HG03521 (cell line): ENCODE measurements at regions not wholly inside any gene's neighbourhood (a gene's known extent, or its start where the extent isn't known, plus 50 kb on each side); places are given as distances from the start of the nearest gene placed in this dataset.

Experiments
- ATAC-seq: cut with Tn5 transposase; IDR thresholded peaks from one replicate; pipeline ENCODE4 v1.9.1; 2021; ENCODE audit warnings: mild to moderate bottlenecking, moderate library complexity; ENCODE audit not compliant: unreplicated experiment

DNA sequence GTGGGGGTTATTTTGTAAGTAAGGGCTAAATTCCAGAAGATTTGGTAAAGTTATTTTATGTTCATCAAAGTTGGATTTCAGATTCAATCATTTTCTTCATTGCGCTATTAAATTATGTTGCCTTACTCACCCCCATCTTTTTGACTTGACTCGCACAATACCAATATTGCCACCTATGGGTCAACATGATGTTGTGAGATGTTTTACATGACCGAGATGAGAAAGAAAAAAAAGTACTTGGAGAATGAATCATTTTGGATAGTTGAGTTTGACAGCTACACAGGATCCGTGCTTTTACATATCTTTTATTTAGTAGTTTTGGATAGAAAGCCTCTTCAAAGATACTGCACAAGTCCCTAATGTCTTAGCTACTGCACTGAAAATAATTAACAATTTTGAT, 224.2 kb upstream of the EMCN start:
- no peak for ATAC-seq

DNA sequence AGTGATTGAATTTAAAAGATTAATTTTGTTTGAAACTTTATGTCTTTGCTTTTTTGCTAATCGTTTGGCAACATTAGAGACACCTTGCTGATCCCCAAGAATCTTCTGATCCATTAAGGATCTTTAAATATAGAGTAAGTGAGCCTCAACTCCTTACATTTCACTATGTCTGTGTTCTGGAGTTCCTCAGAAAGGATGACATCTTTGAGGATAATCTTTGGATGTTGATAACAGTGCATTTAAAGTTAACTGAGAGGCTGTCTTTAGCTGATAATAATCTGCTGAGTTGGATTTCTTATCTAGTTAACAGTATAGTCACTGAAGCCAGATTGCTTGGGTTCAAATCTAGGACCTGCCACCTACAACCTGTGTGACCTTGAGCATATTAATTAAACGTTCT, 221.6 kb upstream of the EMCN start:
- ATAC-seq: no peak

DNA sequence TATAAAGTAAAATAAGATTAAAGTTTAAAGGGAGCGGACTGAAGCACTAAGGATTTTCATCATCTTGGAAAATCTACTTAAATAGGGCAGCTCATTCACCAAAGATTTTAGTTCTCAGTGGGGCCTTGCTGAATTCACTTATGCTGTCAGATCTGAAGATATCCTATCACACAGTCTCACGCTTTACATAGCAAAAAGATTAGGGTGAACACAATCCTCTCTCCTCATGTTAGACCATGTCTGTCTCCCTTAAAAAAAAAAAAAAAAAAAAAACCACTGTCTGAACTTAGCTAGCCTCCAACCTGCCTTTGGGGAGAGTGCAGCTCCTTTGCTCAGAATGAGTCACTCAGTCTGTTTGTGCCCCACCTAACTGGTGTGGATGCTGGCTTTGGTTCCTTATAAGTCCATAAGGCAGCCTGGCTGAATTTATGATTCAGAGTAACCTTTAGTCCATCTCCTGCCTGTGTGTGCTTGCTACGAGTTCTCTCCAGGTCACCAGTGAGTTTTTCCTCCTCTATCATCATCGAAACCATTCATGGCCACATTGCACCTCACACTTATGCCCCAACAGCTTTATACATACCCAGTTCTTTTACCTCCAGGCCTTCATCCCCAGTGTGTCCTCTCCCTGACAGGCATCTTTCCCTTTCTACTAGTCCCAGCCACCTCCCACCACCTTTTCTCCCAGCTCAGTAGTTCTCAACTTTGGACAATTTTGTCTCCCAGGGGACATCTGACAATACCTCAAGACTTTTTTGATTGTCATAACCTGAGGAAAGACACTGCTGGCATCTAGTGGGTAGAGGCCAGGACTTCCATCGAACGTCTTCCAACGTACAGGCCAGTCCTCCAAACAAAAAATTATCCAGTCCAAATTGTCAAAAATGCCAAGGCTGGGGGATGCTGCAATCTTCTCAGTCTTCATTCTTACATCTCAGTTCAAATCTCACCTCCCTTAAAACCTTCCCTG, 220.7 kb upstream of the EMCN start:
- ATAC-seq: no peak

DNA sequence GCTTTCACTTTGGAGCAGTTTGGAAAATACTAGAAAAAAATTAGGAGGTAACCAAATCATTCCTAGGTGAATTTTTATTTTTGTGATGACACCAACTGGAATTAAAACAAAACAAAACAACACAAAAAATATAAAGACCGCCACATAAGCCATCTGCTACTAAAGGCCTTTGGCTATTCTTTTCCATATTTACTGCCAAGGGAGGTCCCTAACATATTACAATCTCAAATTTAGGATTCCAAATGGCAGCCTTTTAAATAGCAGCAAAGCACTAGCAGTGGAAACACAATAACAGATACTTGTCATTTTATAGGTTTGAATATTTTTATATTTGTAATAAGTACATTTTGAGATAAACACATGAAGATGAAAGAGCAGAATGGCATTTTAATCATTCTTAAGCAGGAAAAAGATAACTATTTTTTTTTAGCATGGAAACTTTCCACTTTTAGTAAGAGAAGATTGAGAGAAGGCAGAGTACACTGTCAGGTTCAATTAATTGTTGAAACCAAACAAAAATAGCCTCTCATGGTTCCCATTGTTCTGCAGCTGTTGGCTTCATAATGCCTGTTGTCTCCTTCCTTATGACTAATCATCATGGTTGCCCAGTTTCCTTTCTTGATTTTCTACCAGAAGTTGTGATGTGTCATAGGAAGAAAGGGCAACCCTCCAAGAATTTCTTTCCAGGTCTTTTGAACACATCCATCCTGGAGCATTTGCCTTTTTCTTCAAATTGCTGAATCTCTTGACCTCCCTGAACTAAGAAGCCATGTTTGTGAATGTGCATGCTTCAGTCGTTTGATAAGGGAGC, 219.0 kb upstream of the EMCN start:
- ATAC-seq: no peak

DNA sequence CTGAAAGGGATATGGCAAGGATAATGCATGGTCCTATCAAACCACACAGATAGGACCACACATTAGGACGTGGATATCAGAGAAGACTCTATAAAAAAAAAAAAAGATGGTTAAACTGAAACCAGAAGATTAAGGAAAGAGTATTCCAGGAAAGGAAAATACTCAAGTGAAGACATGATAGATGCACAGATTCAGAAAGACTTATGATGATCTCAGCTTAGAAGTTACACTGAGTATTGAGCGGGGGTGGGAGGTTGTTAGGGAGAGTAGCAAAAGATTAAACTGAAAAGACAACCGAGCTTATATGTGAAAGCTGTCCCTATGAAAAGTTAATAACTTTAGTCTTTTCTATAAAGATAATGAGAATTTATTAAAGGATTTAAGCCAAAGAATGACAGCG, 211.0 kb upstream of the EMCN start:
- ATAC-seq: no peak

DNA sequence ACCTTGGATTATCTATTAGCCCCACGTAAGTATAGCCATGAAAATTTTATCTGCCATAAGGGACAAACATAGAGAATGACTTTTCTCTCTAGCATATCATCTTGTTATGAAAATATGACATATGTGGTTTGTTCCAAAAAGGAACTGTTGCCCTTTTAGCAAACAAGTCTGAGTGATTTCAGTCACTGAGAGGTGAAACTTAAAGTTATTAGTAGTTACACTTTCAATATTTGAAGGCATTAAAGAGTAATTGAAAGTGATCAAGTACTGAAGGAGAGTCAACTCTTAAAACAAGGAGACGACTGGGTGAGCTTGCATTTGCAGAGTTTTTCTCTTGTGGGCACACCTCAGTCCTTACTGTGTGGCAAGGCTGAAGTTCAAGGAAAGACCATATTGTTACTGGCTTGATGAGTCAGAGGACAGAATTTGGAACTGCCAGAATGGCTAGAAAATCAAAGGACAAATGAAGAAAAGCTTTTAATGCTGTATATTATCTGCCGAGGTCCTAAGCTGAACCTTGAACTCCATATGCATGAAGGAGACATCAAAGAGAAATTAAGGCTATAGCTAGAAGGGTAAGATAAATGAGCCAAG, 205.1 kb upstream of the EMCN start:
- peak; percentile 77 for ATAC-seq

DNA sequence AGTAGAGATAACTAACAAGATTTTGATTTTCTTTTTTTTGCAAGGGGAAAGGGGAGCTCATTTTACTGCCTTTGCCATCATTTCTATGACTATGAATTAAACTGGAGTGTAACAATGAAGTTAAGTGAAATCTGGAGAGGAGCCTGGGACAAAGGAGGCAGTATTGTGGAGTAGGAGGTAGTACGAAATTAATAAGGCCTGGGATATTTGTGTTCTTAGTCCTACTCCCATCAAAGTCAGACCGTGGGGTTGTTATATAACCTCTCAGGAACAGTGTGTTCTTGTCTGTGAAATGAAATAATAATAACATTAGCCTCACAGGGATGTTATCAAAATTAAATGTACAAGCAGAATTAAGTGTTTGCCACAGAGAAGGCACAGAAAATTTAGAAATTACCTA, 204.3 kb upstream of the EMCN start:
- no peak for ATAC-seq

DNA sequence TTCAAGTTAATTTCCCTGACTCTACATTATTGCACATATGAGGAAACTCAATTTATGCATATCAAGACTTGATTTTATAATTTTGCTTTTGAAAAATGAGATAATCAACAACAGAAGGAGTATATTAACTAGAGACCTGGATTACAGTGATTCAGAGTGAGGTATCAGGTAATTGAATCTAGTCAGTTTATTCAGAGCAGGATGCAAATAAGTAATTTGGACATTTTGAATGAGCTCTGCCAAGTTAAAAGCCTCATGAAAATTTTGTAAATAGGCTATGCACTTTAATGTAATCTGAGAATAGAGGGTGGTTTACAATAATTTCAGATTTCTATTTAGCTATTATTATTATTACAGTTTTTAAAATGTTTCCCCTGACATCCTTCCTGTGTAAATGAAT, 203.7 kb upstream of the EMCN start:
- no peak for ATAC-seq

DNA sequence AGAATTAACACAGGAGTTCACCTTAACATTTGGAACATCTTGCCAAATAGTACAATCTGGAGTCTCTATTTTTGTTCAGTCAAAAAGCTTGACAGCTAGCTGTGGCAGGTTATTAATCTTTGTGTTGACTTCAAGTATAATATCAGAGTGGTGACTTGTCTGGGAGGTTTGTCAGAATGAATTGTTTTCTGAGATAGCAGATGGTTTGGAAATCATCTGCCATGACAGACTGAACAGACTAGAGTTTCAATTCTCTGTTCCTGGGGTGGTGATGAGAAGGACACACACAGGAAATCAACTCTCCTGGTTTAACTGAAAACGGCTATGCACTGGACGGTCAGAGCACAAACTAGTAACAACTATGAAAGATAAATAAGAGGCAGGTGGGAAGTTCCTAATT, 203.3 kb upstream of the EMCN start:
- ATAC-seq: no peak

DNA sequence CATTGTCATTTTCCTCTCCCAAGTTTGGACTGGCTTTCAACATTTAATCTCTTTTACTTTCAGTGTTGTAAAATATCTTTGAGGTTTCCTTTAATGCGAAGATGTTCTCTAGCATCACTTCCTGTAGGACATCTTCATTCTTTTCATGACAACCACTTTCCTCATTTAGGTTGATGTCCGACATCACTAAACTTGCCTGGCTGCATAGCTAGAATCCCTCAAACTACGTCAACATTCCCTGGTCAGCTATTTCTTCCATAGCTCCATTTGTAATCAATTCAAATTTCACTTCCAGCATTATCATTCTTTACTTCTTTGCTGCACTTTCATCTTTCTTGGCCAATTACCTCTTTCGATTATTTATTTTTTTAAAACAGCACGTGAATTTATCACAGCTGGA, 198.6 kb upstream of the EMCN start:
- no peak for ATAC-seq

DNA sequence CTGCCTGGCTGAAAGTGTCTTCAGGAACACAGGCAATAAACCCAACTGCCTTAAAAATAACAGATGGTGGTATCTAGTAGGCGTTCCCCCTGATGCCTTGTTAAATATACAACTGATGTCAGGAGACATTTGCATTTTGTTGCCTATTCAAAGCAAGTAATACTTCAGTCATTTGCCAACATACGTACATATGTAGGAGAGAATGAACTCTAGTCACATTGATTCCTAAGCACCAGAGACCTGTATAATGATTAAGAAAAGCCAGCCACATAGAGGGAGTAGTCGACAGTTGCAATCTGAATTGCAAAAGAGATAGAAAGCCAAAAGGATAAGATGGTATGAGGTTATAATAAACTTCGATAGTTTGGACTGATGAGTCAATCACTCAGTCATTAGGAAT, 191.0 kb upstream of the EMCN start:
- ATAC-seq: no peak

DNA sequence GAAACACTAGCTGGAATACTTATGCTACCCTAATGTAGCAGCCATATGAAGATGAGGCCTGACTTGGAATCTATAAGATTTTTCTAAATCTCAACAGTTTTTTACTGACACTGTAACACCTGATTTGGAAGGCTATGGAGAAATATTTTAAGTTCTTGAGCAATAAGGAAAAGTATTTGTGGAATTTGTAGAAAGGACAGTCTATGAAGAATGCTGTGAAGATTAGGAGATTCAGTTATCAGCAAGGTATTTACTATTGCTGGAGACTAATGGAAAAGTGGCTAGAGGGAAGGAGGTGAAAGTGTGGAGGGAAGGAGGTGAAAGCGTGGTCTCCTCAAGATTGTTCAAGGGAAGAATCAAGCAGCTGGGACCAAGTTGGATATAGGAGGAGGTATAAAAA, 190.0 kb upstream of the EMCN start:
- ATAC-seq: no peak

DNA sequence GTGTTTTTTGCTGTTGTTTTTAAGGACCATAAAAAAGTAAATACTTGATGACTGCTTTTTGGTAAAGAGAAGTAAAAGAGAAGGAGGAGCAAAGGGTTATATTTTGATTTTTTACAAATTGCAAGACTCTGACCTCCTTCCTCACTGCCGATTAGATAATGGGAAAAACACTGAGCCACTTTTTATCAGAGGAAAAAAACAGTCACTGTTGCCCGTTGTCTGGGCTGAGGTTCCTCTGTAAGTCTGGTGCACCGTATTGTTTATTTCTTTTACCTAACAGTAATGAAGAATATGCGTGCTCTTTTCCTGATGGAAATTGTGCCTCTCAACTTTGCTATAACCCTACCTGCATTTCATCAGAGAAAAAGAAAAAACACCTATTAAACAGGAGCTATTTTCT, 178.7 kb upstream of the EMCN start:
- no peak for ATAC-seq

DNA sequence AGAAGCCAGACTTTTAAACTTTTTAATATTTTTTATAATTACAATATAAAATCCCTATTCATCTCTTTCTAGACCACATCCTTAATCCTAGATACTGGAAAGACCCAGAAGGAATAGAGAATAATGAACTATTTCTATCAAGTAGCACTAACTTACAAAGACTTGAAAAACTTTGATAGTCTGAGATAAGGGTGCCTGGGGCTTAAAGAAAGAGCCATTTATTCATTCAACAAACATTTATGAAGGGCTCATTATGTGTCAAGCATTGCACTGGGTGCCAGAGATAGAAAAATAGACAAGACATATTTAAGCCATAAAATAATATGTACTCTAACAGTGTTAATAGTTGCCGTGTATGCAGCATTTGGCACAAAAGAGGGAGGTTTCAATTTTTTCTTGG, 178.0 kb upstream of the EMCN start:
- no peak for ATAC-seq

DNA sequence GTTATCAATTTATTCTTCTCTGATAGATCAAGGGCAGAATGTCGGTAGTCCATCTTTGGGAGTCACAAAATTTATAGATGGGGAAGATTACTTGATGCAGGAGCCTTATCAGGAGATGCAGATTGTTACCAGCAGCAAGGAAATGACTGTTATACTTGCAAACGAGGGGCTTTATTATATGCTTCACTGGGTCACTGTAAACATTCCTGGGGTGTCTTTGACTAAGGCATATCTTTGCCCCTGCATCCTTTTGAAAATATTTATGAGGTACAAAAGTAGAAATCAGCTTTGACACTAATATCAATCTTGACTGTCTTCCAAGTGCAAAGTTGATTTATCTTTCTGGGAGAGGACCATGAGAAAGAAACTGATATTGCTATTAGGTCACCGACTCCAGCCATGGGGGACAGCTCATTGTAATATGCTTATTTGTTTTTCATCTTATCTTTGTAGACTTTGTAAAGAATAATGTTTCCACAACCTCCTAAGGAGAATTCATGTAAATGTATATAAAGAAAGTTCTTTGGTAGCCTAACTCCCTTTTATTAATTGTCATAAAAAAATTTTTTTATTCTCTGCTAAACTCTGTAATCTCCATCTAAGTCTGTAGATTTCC, 177.3 kb upstream of the EMCN start:
- no peak for ATAC-seq

DNA sequence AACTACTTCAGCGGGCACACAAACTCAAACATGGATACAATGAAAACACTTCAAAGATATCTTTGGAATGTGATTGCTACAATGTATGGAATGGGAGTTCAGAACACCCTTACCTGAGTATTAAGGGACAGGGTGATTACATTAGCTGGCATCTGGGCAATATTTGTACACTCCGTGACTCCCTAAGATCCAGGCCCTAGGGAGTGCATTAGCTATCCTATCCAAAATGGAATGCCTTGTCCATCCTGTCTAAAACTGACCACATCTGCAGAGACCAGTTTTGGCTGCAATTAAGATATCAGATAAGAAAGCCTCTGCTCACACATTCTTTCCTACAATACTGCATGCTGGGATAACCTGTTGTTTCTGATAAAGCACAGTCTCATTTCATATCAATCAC, 176.6 kb upstream of the EMCN start:
- no peak for ATAC-seq

DNA sequence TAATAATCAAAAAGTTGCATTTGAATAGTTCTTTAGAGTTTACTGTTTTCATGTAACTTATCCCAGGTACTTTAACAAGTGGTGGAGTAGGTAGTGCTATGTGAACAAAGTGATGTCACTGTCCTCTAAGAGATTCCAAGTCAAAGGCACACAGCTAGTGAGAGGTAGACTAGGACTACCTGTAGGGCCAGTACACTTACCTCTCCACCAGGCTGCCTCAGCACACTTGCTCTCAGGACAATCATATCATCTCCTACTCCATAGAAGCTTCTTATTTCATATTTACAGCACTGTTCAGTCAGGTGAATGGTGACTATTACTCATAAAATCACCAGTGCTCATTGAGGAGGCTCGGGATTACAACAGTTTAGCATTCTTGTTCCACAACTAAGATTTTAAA, 173.0 kb upstream of the EMCN start:
- no peak for ATAC-seq

DNA sequence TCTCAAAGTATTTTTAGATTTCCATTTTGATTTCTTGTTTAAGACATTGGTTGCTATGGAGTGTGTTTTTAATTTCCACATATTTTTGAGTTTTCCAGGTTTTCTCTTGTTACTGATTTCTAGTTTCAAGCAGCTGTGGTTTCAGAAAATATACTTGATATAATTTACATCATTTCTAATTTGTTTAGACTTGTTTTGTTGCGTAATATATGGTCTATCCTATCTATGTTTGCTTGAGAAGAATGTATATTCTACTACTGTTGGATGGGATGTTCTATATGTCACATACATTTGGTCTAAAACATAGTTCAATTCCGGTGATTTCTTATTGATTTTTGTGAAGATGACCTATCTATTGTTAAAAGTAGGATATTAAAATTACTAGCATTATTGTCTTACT, 170.5 kb upstream of the EMCN start:
- no peak for ATAC-seq

DNA sequence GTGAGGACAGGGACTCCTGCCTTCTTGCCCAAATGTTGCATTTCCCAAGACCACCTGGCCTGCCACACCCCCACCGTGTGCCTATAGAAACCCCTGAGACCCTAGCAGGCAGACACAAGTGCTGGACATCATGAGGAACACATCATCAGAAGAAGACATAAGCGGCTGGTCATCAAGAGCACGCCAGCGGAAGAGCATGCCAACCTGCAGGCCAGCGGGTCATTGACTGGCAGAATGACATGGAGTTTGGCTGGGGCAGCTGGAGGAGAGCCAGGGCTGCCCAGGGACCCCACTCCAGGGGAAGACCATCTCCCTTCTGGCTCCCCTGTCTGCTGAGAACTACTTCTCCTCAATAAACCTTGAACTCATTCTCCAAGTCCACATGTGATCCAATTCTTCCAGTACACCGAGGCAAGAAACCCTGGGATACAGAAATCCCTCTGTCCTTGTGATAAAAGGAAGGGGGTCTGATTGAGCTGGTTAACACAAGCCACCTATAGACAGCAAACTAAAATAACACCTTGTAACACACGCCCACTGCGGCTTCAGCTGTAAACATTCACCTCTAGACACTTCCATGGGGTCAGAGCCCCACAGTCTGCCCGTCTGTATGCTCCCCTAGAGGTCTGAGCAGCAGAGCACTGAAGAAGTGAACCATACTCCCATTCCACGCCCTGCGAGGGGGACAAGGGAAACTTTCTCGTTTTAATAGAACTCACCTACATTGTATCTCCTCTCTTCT, 164.8 kb upstream of the EMCN start:
- ATAC-seq: no peak

DNA sequence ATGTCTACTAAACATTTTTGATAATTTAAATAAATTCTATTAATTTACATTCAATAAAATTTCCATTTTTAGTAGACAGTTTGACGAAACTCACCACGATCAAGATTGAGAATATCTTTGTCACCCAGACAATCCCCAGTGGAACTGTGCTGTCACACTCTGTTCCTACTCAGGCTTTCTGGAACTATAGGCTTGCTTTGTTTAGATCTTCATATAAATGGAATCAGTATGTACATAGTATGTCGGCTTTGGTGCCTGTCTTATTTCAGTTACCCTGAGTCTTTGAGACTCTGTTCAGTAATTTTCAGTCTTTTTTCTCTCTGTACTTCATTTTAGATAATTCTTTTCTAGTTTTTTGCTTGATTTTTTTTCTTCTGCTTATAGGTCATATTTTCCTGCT, 163.5 kb upstream of the EMCN start:
- no peak for ATAC-seq

DNA sequence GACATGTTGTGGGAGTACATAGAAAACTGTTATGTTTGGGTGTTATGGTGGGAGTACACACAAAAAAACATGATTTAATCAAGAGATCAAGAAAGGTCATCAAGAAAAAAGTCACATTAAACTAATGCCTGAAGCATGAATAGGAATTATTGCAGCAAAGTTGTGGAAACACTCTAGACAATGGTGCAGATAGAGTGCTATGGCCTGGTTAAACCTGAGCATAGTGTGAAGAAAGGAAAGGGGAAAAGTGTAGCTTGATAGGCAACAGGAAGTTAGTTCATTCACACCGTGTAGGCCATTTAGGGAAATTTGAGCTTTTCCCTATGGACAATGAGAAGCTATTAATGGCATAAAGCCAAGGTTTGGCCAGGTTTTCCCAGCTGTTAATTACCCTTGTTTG, 162.1 kb upstream of the EMCN start:
- ATAC-seq: no peak
